HG03159 (cell line): ENCODE measurements at regions not wholly inside any gene's neighbourhood (a gene's known extent, or its start where the extent isn't known, plus 50 kb on each side); places are given as distances from the start of the nearest gene placed in this dataset.
A peak's percentile ranks its signal among the peaks of the same experiment; 100 is the strongest.

ENCODE experiments used
- ATAC-seq: cut with Tn5 transposase; IDR thresholded peaks from one replicate; pipeline ENCODE4 v1.9.1; 2021; ENCODE audit warnings: mild to moderate bottlenecking, moderate library complexity; ENCODE audit not compliant: unreplicated experiment

DNA sequence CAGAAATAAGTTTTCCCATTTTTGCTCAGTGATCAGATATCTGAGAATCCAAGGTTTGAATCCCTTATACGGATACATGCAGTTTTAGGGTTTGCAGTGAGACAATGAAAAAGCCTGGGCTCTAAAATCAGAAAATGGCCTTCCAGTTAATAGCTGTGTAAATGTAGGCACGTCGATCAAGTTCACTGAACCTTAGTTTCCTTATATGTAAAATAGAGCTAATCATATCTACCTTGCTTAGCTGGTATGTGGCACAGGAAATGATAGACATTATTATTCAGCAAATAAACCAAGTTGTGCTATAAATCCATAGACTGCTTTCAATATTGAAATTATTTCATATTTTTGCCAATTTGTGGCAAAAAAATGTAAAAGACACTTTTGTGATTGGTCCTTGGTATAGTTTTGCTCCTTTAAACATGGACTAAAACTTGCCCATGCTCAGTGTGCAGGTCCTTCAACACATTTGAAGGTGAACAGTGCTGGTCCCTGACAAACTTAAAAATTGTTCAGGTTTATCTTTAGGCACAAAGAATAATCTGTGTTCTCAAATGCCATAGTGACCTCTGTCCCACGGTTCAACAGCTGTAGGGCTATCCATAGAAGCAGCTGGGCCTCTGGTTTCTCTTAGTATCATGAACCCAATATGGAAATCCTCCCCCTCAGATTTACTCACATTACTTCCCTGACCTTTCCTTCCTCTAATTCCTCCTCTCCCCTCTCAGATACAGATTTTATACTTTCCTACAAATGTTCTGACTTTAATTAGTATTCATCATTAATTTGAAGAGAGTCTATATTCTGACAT, 51.0 kb downstream of the CCDC54 start:
- ATAC-seq: no peak

DNA sequence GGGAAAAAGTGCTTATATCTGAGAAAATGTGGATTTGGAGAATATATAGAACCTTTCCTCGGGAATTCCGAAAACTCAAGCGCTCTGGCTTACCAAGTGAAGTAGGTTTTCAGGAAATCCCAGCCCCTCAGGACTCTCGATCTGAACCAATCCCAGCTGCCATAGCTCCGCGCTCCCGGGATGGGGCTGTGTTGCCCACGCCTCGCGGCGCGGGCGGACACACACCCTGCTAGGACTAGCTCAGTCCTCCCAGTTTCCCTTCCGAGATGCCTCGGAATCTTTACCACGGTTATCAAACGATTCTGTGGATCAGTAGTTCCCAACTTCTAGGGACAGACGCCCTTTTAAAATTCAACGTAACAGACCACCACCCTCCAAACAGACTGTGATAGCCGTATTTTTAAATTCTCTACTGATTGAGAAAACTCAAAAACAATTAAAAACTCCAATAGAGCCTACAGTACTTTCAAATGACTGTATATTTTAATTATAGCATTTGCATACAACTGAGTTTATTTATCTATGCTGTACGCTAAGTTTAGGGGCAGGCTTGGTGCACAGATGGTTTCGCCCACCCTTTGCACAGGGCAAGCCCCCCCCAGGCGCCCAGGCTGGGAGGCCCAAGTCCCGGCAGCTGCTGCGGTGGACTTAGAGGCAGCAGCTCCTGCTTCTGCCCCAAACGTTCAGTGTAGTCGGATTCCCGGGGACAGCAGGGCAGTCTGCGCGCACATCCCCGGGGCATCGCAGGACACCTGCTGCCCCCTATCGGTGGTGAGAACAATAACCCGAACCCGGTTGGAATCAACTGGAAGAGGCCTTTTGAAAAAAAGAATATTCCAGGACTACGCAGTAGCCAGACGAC, 52.3 kb downstream of the CCDC54 start:
- ATAC-seq: peak; percentile 39

DNA sequence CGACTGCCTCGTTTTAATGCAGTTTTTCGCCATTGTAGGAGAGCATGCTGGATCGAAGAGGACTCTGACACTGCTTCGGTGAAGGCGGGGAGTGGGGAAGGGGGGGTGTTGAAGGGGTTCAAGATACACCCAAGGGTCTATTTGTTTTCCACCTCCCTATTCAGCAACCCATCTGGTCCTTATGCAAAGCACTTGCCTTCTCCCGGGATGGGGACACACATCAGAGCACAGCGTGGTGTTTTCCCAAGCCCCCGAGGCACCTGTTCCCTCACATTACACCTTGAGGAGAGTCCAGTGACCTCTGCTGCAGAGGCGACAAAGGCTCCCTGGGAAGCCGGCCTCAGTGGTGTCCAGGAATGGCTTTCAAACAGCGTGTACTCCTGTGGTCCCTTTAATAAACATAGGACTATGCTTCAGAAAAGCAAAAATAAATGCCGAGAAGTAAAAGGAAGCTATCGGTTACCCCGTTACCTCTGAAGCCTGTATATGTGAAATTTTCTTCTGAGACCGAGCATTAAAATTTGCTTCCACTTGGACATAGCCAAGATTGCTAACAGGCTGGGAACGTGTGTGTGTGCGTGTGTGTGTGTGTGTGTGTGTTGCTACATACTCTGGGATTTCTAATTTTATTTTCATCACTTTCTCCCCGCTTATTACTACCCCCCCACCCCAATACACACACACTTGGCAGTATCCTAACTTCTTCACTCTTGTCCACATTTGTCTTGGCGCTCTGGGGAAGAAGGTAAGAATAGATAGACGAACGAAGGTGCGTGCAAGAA, 53.2 kb downstream of the CCDC54 start:
- no peak for ATAC-seq

DNA sequence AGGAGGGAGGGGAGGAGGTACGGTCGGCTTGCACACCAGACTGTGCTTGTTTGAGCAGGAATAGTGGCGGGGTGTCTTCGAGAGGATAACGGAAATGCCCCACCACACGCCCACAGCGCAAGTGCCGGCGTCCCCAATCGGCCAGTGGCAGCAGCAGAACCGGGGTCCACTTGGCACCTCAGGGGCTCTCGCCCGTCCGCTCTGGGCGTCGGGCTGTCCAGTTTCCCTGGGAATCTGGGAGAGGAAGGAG, 53.7 kb downstream of the CCDC54 start:
- ATAC-seq: peak; percentile 29

DNA sequence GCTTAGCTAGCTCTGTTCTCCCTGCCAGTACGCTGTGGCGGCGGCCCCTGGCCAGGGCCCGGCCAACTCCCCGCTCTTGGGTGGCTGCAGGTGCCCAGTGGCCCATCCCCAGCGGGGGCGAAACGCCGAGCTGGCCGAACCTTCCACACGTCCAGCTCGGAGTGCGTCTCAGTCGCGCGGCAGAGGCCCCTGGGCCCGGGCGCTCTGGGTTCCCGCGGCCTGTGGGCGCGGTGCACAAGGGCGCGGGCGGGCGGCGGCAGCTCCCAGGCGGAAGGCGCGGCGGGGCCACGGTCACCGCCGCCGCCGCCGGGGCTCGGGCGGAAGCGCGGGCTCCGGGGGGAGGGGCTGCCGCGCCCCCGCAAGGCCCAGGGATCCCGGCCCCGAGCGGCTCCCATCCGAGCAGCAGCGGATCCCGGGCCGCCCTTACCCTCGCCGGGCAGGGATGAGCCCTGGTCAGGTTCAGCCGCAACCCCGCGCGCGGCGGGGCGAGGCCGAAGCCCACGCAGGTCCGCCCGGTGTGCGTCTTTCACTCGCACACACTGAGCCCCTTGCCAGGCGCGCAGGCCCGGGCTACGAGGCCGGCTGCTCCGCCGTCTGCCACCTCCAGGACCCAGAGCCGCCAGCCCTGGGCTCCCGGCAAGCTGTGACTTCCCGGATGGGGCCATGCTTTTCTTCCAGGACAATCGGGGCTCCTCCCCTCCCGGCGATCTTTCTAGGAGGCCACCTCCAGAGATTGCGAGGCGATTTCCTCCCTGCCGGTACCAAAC, 54.2 kb downstream of the CCDC54 start:
- ATAC-seq: peak; percentile 62

DNA sequence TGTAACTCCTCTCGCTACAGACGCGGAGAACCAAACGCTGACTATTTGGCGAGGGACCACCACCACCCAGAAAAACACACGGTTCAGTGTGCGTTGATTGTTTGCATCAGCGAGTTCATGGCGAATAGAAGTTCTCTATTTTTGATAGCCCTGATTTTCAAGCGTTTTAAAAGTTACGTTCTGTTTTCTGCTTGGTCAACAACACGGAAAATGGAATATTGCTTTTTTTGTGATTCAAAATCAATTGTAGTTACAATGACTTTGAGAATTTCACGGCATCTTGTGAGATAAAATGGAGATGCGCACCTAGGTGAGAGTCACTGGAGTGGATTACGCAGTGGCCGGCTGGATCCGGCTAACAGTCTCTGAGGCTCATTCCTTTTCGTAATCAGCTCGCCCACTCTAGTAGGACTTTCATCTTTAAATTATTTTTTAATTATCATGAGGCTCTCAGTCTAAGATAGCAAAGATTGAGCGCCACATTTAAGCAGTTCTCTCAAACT, 54.8 kb downstream of the CCDC54 start:
- ATAC-seq: no peak

DNA sequence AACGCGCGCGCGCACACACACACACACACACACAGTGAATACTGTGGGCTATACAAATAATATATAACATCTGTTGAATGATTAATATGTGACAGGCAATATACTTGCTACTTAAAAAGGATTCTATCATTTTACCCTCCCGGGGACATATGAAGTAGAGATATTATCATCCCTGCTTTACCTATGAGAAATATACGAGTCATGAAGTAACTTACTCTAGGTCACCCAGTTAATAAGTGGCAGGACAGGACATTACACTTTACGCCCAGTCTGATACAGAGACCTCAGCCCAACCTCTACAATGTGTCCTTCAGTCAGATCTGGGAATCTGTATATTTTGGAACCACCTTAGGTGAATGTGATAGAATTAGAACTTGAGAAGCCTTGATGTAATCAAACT, 55.4 kb downstream of the CCDC54 start:
- ATAC-seq: no peak

DNA sequence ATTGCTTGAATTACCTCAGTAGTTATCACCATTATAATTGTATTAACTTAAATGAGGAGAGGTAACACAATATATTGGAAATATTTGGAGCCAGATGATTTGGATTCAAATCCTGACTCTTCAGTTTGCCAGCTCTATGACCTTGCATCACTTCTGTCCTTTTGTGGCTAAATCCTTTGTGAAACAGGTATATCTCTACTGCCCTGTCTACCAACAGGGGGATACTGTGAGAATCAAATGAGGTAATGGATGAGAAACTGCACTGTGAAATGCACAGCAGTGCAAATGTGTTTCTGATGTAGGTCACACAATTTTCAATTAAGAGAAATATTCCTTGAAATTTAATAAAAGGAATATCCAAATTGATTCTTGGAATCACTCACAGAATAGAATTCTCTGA, 58.8 kb downstream of the CCDC54 start:
- no peak for ATAC-seq

DNA sequence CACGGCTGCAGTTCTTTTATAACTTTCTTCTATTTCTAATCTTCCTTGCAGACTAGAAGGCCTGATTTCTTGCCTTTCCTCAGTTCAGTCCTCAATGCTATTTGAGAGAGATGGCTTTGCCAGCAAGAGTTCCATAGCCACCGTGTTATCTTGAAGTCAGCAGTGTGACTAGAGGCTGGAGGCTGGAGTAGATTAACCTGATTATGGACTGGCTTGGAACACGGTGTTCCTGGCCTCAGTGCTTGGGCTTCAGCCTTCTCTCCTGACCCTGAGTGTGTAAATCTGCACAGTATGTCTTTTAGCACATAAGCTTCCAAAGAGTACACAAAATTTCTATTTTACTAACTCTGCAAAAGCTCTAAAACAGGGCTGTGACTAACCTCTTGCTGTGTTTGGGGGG, 61.4 kb downstream of the CCDC54 start:
- ATAC-seq: no peak

DNA sequence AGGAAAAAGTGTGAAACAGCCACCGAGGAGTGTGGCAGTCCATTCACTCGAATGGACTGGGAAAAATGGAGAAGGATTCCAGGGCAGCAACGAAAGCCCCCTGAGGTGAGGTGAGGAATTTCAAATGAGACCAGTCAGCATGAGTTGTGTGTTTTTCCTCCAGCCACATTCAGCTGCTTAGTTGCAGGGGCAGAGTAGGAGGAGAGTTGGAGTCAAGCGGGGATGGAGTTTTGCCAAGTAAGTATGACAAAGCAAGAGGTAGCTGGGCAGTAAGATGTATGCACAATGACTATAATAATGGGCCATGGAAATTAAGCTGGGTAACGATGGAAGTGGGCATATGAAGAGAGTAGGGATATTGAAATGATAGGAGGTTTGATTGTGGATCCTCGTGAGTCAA, 64.4 kb downstream of the CCDC54 start:
- ATAC-seq: no peak

DNA sequence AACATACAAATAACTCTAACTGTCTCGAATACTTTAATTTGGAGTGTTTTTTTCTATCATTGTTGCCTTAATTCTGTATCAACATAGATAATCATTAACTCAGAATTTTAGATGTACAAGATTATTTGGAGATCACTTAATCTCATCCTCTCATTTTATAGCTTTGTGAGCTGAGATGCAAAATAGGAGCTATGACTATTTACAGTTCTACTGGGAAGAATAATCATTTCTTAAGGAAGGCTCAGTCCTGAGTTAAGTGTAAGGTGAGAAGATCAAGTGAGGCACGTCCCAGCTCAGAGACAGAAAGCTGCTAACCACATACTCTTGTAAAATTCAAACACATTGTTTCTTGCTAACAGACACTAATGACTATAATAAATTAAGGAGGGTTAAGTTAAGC, 66.2 kb downstream of the CCDC54 start:
- ATAC-seq: no peak

DNA sequence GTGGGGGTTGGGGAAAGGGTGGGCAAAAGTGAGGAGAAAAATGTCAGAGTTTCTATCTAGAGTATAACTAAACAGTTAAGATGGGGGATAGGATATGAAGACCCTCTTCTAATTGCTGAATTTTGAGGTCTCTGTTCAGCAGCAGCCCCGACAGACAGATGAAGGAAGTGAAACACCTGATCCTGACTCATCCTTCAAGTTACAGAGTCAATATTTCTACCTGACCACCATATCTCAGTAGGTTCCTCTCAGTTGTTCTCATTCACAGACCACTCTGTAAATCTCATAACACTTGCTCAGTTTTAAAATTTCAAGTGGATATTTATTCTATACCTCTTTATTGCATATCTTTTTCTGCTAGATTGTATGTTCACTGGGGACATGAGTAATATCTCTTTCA, 69.5 kb downstream of the CCDC54 start:
- peak; percentile 79 for ATAC-seq

DNA sequence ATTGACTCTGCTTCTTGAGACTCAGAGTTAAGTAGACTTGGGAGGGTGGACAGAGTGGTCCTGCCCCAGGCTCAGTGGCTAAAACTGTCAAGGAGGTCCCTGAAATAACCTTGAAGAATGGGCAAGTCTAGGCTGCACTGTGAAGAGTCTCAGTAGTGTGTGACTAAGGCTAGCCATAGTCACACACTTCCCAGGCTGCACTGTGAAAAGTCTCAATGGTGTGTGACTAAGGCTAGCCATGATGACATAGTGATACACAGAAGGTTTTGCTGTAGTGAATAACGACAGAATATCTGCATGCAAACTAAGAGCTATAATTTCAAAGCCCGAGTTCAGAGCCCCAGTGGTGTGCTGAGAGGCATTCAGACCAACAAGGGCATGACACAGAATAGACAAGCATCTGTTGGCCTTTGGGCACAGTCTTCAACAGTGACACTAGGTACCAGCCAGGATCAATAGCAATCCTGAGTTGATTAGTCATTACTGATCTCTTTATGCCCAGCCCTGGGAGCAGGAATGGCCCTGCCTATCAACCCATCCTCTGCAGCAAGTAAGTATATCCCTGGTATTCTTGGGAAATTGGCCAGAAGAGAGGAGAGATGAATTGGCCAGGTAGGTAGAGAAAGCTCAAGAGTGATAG, 72.4 kb upstream of the BBX start:
- no peak for ATAC-seq

DNA sequence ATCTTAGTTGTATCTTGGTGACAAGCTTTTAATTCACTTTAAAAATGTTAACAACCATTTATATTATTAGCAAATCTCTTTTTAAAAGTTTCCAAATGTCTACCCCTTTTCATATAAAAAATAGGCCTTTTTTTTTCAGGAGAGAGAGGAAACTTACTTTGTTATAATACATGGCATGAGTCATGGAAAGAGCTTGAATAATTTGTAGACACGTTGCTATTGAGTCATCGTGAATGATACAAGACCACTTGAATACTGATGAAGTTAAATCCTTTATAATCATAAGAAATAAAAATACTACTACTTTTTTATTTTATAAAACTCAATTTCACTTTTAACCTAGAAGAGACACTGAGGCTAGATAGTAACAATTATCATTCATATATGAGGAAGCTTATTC, 70.3 kb upstream of the BBX start:
- ATAC-seq: no peak

DNA sequence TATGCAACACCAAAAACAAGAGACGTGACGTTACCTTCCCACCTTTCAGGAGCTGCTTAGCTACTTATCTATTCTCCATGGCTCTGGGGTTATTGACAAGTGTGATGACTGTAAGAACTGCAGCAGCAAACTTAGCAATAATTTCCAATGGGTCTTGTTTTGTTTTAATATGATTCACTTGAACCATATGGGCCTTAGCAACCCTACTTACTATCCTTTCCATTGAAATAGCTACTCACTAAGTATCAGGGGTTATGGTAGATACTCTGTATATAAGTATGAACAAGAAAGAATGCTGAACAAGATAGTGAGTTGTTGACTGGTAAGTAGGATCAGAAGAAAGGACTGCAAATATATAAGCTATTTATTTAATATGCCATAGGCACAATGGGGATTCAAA, 69.3 kb upstream of the BBX start:
- no peak for ATAC-seq

DNA sequence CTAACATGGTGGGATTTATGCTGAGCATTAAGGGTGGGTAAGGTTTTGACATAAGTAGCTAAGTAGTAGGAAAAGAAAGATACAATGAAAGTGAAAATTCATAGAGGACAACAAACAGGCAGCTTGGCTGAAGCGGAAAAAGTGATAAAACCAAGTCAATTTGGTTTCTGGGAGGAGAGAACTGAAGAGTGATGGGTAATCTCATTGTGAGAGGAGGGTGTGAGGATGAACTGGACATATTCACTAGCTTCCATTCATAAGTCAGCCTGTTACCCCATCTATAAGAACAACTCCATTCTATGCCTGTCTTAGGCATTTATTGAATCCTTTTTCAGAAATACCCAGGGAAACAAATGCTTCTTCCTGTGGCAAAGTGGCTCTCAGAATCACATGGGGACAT, 67.1 kb upstream of the BBX start:
- ATAC-seq: no peak

DNA sequence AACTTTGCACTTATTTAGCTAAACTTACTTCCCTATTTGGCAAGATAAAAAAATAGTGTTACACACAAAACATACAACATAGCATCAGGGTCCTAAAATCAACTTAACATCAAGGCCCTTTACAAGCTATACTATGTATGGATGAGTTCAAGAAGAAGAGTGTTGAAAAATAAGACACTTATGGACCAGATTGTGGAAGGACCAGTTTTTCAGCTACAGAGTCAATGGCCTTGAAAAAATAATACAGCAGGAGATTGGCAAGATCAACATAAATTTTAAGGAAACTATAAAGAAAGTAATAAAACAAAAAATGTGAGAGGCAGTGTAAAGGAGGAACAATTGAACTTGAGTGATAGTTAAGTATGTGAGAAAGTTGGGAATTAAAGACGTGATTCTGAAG, 66.3 kb upstream of the BBX start:
- no peak for ATAC-seq

DNA sequence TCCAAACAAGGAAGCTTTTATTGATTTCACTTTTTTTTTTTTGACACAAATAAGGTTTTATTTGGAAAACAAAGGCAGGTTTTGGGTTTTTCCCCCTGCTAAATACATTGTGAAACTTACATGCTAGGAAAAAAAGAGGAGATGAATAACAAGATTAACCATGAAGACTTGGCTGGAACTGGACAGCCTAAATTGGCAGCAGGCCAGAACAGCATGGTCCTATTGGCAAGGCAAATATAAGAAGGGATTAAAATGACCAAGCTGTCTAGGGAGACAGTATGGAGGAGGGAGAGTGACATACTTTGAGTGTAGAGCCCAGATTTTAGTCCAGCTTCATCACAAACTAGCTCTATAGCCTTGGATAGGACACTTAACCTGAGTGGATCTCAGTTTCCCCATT, 63.9 kb upstream of the BBX start:
- ATAC-seq: no peak

DNA sequence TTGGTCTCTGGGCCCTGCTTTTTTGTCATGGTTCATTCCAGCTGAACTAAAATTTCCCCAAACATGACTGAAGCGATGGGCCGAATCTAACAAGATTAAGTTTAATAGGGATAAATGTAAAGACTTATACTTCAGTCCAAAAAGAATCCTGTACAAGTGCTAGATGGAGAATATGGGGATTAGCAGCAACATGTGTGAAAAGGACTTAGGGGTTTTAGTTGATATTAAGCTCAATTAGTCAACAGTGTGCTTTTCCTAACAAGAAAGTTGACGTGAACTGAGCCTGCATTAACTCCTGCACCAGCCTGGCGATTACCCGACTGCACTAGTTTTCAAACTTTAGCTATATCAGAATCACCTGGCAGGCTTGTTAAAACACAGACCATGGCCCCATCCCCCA, 61.0 kb upstream of the BBX start:
- no peak for ATAC-seq

DNA sequence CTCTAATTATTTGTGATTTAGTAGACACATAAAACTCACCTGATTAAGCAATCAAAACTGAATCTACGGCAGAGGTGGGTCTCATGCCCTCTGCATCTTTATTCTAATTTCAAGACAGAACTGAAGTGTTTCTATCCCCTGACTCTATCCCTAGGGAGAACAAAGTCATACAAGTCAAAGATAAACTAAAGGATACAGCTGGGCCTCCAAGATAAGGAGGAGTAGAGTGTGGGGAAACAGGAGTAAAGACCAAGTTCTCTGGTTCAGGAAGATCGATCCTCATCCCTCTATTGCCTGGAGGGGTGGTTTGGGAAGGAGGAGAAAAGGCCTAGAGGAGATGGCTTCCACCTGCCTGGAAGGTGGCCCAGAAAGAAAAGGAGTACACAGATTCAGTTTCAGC, 58.7 kb upstream of the BBX start:
- ATAC-seq: no peak
